ENCODE measurements at regions not wholly inside any gene's neighbourhood (a gene's known extent, or its start where the extent isn't known, plus 50 kb on each side); places are given as distances from the start of the nearest gene placed in this dataset.

DNA sequence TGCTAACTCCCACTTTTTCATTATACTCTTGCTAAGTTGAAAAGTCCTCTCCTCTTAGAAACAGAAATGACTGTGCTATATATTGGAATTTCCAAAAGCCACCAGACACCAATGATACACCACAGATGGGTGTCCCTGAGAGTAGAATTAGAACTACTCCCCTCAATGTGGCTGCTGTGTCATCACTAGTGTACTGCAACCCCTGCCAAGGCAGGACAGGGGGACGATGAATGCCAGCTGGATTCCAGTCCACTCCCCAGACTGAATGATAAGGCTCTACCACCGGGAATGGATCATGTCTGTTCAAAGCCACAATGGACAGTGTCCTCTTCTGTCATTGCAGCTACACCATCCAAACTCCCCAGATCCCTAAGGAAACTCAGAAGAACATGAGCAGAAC lies 69.7 kb upstream of the EDNRB start:
- no peak for TF ChIP-seq CTCF (IDR thresholded peaks at IDR 0.05)
- TF ChIP-seq EZH2 (IDR thresholded peaks at IDR 0.05) = no peak
- TF ChIP-seq EZH2phosphoT487 (IDR thresholded peaks at IDR 0.05) = no peak

All from neural progenitor cell (in vitro differentiated cells).